Ishikawa (cell line): ENCODE measurements at regions not wholly inside any gene's neighbourhood (a gene's known extent, or its start where the extent isn't known, plus 50 kb on each side); places are given as distances from the start of the nearest gene placed in this dataset.

Experiments used
- CEBPB ChIP-seq: IDR thresholded peaks from 2 replicates; pipeline ENCODE4 v1.6.1; 2012
- CREB1 ChIP-seq: IDR thresholded peaks from 2 replicates; pipeline ENCODE4 v1.6.1; 2012; ENCODE audit warnings: low read depth
- EGR1 ChIP-seq: IDR thresholded peaks from 2 replicates; pipeline ENCODE4 v1.6.1; 2012
- EP300 ChIP-seq: IDR thresholded peaks from 2 replicates; pipeline ENCODE4 v1.6.1; 2012; ENCODE audit warnings: borderline replicate concordance
- FOXM1 ChIP-seq: IDR thresholded peaks from 2 replicates; pipeline ENCODE4 v1.6.1; 2012; ENCODE audit warnings: low read depth, borderline replicate concordance
- MAX ChIP-seq: IDR thresholded peaks from 2 replicates; pipeline ENCODE4 v1.6.1; 2012
- NFIC ChIP-seq: IDR thresholded peaks from 2 replicates; pipeline ENCODE4 v1.6.1; 2012
- RAD21 ChIP-seq: IDR thresholded peaks from 2 replicates; pipeline ENCODE4 v1.6.1; 2012; ENCODE audit warnings: low read depth
- TAF1 ChIP-seq: IDR thresholded peaks from 2 replicates; pipeline ENCODE4 v1.6.1; 2012; ENCODE audit warnings: low read depth, mild to moderate bottlenecking
- TCF12 ChIP-seq: IDR thresholded peaks from 2 replicates; pipeline ENCODE4 v1.6.1; 2012; ENCODE audit warnings: low read depth
- TEAD4 ChIP-seq: IDR thresholded peaks from 2 replicates; pipeline ENCODE4 v1.6.1; 2012
- USF1 ChIP-seq: IDR thresholded peaks from 2 replicates; pipeline ENCODE4 v1.6.1; 2012
- YY1 ChIP-seq: IDR thresholded peaks from 2 replicates; pipeline ENCODE4 v1.6.1; 2012; ENCODE audit warnings: low read depth
- ZBTB7A ChIP-seq: IDR thresholded peaks from 2 replicates; pipeline ENCODE4 v1.6.1; 2012; ENCODE audit warnings: low read depth
- TF ChIP-seq, protein P1 (sequence below): IDR thresholded peaks from 2 replicates; pipeline ENCODE4 v1.6.1; 2012; ENCODE audit warnings: low read depth, mild to moderate bottlenecking

DNA sequence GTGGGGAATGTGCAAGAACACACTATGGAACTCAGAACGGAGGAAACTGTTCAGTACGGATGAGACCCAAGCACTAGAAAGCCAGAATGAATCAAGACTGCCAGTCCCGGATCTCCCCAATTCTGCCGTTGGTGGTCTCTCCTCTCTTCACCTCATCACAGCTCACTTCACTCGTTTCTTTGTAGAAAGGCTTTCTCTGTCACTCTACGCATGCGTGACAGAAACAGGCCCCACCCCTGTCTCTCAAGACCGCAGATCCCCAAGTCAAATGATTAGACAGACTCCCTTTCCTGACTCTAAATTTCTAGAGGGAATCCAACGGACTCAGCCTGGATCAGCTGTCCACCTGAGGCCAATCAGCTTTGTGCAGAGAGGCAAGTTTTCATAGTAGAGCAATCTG, 505.7 kb upstream of the ADAMTS9 start:
- no peak for TF ChIP-seq CEBPB
- no peak for TF ChIP-seq USF1
- TF ChIP-seq MAX = no peak
- TF ChIP-seq YY1 = no peak
- no peak for TF ChIP-seq FOXM1

DNA sequence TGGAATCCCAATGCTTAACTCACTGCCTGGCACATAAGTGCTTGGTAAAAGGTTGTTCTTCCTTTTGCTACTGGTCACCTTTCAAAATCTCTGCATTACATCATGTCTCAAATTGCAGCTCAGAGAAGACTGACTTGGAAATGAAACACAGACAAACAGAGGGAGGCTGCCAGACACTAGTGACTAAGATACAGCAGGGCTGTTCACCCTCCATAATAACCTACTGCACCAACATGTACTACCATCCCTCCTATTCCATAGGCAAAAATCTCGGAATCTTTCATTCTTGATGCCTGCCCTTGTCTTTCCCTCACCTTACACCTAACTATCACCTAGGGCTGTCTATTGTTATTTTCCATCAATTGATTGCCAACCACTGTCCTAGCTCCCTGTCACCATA, 502.3 kb upstream of the ADAMTS9 start:
- TF ChIP-seq MAX (no peak), CREB1 (no peak), ZBTB7A (no peak), CEBPB (no peak), USF1 (no peak), FOXM1 (no peak), NFIC (no peak), YY1 (no peak), EP300 (no peak), TCF12 (no peak), EGR1 (no peak), TEAD4 (no peak)
- TF ChIP-seq, protein P1, sequence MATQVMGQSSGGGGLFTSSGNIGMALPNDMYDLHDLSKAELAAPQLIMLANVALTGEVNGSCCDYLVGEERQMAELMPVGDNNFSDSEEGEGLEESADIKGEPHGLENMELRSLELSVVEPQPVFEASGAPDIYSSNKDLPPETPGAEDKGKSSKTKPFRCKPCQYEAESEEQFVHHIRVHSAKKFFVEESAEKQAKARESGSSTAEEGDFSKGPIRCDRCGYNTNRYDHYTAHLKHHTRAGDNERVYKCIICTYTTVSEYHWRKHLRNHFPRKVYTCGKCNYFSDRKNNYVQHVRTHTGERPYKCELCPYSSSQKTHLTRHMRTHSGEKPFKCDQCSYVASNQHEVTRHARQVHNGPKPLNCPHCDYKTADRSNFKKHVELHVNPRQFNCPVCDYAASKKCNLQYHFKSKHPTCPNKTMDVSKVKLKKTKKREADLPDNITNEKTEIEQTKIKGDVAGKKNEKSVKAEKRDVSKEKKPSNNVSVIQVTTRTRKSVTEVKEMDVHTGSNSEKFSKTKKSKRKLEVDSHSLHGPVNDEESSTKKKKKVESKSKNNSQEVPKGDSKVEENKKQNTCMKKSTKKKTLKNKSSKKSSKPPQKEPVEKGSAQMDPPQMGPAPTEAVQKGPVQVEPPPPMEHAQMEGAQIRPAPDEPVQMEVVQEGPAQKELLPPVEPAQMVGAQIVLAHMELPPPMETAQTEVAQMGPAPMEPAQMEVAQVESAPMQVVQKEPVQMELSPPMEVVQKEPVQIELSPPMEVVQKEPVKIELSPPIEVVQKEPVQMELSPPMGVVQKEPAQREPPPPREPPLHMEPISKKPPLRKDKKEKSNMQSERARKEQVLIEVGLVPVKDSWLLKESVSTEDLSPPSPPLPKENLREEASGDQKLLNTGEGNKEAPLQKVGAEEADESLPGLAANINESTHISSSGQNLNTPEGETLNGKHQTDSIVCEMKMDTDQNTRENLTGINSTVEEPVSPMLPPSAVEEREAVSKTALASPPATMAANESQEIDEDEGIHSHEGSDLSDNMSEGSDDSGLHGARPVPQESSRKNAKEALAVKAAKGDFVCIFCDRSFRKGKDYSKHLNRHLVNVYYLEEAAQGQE = no peak

GRCh38 chr3:65186268-65186667, 498.5 kb upstream of the ADAMTS9 start:
- TF ChIP-seq EP300 (no peak), TAF1 (no peak), TEAD4 (no peak), RAD21 (no peak), ZBTB7A (no peak), YY1 (no peak), CEBPB (no peak), CREB1 (no peak), EGR1 (no peak), TCF12 (no peak)

DNA sequence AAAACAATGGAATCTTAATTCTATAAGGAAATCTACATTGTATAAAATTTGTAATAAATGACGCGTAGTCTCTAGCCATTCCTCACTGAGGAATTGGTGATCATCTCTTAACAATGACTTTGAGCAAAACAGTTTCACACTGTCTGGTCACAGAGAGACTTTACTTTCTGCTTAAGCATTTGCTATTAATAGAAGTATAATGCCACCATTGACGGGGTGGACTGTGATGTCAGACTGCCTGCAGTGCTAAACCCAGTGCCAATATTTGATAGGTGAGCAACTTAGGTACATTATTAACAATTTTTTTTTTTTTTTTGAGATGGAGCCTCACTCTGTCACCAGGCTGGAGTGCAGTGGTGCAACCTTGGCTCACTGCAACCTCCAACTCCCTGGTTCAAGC, 494.9 kb upstream of the ADAMTS9 start:
- TF ChIP-seq TAF1 = no peak
- TF ChIP-seq USF1 = no peak
- TF ChIP-seq RAD21 = no peak

- TF ChIP-seq TAF1 = no peak
- no peak for TF ChIP-seq EGR1
- no peak for TF ChIP-seq ZBTB7A
- no peak for TF ChIP-seq FOXM1
- TF ChIP-seq RAD21 = no peak
- no peak for TF ChIP-seq CEBPB
- TF ChIP-seq EP300 = no peak
- TF ChIP-seq NFIC = no peak
- TF ChIP-seq TEAD4 = no peak
- no peak for TF ChIP-seq YY1
- TF ChIP-seq, protein P1 = no peak
- TF ChIP-seq CREB1 = no peak
- TF ChIP-seq MAX = no peak
- no peak for TF ChIP-seq USF1
Observed at GRCh38 chr3:65182085-65182484, 494.3 kb upstream of the ADAMTS9 start.
